ENCODE measurements at regions not wholly inside any gene's neighbourhood (a gene's known extent, or its start where the extent isn't known, plus 50 kb on each side); places are given as distances from the start of the nearest gene placed in this dataset.

- no peak overlapping the region for H3K4me3 ChIP-seq (ENCODE audit: low read depth, low read length)
- TF ChIP-seq CTCF (IDR thresholded peaks at IDR 0.05; ENCODE audit: low read depth, low read length) = no peak
Observed at GRCh38 chr18:22272242-22272641, 102.9 kb downstream of the GATA6 start.

GRCh38 chr18:22271030-22271429, 101.6 kb downstream of the GATA6 start:
- no peak for TF ChIP-seq CTCF (IDR thresholded peaks at IDR 0.05; ENCODE audit: low read depth, low read length)

GRCh38 chr18:22268641-22269128, 99.3 kb downstream of the GATA6 start:
- TF ChIP-seq CTCF (IDR thresholded peaks at IDR 0.05; ENCODE audit: low read depth, low read length) = no peak
- H3K4me3 ChIP-seq (ENCODE audit: low read depth, low read length) = no peak overlapping the region

More at GRCh38 chr18:22271030-22271429, 101.6 kb downstream of the GATA6 start:
- H3K4me3 ChIP-seq (ENCODE audit: low read depth, low read length) = no peak overlapping the region

DNA sequence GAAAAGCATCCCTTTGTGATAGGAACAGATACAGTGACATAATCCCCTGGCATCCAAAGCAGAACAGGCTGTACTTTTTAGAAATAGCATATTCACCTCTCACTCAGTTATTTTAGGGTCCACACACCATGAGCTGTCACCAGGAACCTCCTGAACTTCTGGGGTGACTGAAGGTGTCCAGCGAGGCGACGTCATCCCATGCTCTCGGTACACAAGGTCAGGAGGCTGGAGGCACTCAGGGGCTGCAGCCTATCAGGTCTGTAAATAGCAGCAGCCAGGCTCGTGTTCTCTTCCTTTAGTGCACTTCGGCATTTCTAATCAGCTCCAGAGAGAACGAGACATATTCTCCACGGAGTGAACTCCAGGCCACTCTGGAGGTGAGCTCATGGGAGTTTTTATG, 98.3 kb downstream of the GATA6 start:
- no peak overlapping the region for H3K4me3 ChIP-seq (ENCODE audit: low read depth, low read length)
- no peak for TF ChIP-seq CTCF (IDR thresholded peaks at IDR 0.05; ENCODE audit: low read depth, low read length)

GRCh38 chr18:22267225-22267624, 97.8 kb downstream of the GATA6 start:
- no peak overlapping the region for H3K4me3 ChIP-seq (ENCODE audit: low read depth, low read length)
- TF ChIP-seq CTCF (IDR thresholded peaks at IDR 0.05; ENCODE audit: low read depth, low read length) = no peak

- TF ChIP-seq CTCF (IDR thresholded peaks at IDR 0.05; ENCODE audit: low read depth, low read length) = no peak
- H3K4me3 ChIP-seq (ENCODE audit: low read depth, low read length) = no peak overlapping the region
Observed at GRCh38 chr18:22265838-22266237, 96.4 kb downstream of the GATA6 start.

GRCh38 chr18:22260208-22260820, 90.9 kb downstream of the GATA6 start:
- no peak overlapping the region for H3K4me3 ChIP-seq (ENCODE audit: low read depth, low read length)
- no peak for TF ChIP-seq CTCF (IDR thresholded peaks at IDR 0.05; ENCODE audit: low read depth, low read length)
